Right lobe of liver (tissue), 4 donors: ENCODE measurements at regions not wholly inside any gene's neighbourhood (a gene's known extent, or its start where the extent isn't known, plus 50 kb on each side); places are given as distances from the start of the nearest gene placed in this dataset.

Experiments used
- POLR2A ChIP-seq: fragments of 450-650 bp; IDR thresholded peaks from one replicate; pipeline ENCODE4 v1.6.1; 2017; ENCODE audit warnings: antibody characterized with exemption, mild to moderate bottlenecking
- TF ChIP-seq, protein P1 (sequence below), 4 donors: fragments of 200-600 bp in 3 of 4; fragments of 450-650 bp in 1 of 4; IDR thresholded peaks; one replicate each; pipeline versions ENCODE4 v1.5.1 to v1.8.0; 2016 to 2022; ENCODE audit warnings: antibody characterized with exemption in 4 of 4, mild to moderate bottlenecking in 2 of 4
- donor health status: DM: no; HTN: no; CAD: no.
- donor health status: DM: no; HTN: no; CAD: no.
- donor health status: DM: no; HTN: yes; CAD: no.

GRCh38 chr1:208369045-208369444 is 124.9 kb upstream of the PLXNA2 start:
- TF ChIP-seq, protein P1, sequence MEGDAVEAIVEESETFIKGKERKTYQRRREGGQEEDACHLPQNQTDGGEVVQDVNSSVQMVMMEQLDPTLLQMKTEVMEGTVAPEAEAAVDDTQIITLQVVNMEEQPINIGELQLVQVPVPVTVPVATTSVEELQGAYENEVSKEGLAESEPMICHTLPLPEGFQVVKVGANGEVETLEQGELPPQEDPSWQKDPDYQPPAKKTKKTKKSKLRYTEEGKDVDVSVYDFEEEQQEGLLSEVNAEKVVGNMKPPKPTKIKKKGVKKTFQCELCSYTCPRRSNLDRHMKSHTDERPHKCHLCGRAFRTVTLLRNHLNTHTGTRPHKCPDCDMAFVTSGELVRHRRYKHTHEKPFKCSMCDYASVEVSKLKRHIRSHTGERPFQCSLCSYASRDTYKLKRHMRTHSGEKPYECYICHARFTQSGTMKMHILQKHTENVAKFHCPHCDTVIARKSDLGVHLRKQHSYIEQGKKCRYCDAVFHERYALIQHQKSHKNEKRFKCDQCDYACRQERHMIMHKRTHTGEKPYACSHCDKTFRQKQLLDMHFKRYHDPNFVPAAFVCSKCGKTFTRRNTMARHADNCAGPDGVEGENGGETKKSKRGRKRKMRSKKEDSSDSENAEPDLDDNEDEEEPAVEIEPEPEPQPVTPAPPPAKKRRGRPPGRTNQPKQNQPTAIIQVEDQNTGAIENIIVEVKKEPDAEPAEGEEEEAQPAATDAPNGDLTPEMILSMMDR (IDR thresholded peaks at IDR 0.05), result no peak
- no peak for TF ChIP-seq POLR2A
